Body of pancreas (tissue), 4 donors: ENCODE measurements at regions not wholly inside any gene's neighbourhood (a gene's known extent, or its start where the extent isn't known, plus 50 kb on each side); places are given as distances from the start of the nearest gene placed in this dataset.

Experiments
- POLR2A ChIP-seq, 3 donors: fragments of 450-650 bp; IDR thresholded peaks; one replicate each; pipeline ENCODE4 v1.6.1; 2016; ENCODE audit warnings: antibody characterized with exemption in 3 of 3, mild to moderate bottlenecking in 2 of 3
- TF ChIP-seq, protein P1 (sequence below), 7 experiments: fragments of 450-650 bp in 4 of 7; fragments of 200-600 bp in 3 of 7; sonication (generic) in 3 of 7; IDR thresholded peaks; one replicate each; pipeline ENCODE4 v1.5.1; 2016 to 2019; ENCODE audit warnings: antibody characterized with exemption in 7 of 7

DNA sequence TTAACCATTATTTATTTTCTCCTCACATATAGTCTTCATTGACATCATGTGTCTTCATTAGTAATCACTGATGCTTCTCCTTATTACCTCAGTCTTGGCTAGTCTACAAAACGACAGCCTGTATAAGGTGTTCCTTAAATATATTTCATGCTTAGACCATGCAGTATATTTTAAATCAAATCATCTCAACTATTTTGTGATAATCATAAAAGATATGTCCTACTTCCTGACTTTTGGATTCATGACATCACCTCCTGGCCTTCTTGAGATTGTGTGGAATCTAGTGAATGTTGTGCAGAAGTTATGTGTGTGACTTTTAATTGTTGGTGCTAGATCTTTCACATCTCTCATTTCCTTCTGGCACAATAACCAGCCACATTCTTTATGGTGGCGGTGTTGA lies 1339.3 kb upstream of the C9orf72 start:
- TF ChIP-seq, protein P1, sequence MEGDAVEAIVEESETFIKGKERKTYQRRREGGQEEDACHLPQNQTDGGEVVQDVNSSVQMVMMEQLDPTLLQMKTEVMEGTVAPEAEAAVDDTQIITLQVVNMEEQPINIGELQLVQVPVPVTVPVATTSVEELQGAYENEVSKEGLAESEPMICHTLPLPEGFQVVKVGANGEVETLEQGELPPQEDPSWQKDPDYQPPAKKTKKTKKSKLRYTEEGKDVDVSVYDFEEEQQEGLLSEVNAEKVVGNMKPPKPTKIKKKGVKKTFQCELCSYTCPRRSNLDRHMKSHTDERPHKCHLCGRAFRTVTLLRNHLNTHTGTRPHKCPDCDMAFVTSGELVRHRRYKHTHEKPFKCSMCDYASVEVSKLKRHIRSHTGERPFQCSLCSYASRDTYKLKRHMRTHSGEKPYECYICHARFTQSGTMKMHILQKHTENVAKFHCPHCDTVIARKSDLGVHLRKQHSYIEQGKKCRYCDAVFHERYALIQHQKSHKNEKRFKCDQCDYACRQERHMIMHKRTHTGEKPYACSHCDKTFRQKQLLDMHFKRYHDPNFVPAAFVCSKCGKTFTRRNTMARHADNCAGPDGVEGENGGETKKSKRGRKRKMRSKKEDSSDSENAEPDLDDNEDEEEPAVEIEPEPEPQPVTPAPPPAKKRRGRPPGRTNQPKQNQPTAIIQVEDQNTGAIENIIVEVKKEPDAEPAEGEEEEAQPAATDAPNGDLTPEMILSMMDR (IDR thresholded peaks at IDR 0.05), result no peak
- no peak for TF ChIP-seq POLR2A (IDR thresholded peaks at IDR 0.05)
